Testis (tissue), 2 donors: ENCODE measurements at regions not wholly inside any gene's neighbourhood (a gene's known extent, or its start where the extent isn't known, plus 50 kb on each side); places are given as distances from the start of the nearest gene placed in this dataset.

ENCODE experiments used
- POLR2A ChIP-seq: fragments of 450-650 bp; IDR thresholded peaks from one replicate; pipeline ENCODE4 v1.6.1; 2017; ENCODE audit warnings: antibody characterized with exemption, mild to moderate bottlenecking, moderate library complexity
- TF ChIP-seq, protein P1 (sequence below), 3 experiments: fragments of 450-650 bp in 2 of 3; fragments of 200-600 bp in 1 of 3; sonication (generic) in 1 of 3; IDR thresholded peaks; one replicate each; pipeline ENCODE4 v1.5.1; 2016 to 2019; ENCODE audit warnings: antibody characterized with exemption in 3 of 3, mild to moderate bottlenecking in 2 of 3, moderate library complexity in 1 of 3

DNA sequence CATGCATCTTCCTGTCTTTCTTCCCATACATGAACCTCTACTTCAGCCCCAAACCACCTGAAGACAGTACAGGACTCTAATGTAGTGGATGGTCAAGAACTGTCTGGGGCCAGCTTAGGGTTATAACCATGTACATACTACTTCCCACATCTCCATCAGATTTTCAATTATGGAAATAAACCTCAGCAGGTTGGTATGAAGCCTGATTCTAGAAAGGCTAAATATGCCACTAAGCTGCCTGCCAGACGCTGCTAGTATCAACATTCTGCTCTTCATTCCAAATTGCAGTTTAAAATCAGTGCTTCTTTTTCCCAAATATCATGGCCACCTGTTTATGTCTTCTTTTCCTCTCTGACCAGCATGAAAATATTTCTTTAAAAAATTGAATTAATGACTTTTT, 99.2 kb upstream of the ID4 start:
- no peak for TF ChIP-seq POLR2A
- TF ChIP-seq, protein P1, sequence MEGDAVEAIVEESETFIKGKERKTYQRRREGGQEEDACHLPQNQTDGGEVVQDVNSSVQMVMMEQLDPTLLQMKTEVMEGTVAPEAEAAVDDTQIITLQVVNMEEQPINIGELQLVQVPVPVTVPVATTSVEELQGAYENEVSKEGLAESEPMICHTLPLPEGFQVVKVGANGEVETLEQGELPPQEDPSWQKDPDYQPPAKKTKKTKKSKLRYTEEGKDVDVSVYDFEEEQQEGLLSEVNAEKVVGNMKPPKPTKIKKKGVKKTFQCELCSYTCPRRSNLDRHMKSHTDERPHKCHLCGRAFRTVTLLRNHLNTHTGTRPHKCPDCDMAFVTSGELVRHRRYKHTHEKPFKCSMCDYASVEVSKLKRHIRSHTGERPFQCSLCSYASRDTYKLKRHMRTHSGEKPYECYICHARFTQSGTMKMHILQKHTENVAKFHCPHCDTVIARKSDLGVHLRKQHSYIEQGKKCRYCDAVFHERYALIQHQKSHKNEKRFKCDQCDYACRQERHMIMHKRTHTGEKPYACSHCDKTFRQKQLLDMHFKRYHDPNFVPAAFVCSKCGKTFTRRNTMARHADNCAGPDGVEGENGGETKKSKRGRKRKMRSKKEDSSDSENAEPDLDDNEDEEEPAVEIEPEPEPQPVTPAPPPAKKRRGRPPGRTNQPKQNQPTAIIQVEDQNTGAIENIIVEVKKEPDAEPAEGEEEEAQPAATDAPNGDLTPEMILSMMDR (IDR thresholded peaks at IDR 0.05): no peak
